Ishikawa (cell line): ENCODE measurements at regions not wholly inside any gene's neighbourhood (a gene's known extent, or its start where the extent isn't known, plus 50 kb on each side); places are given as distances from the start of the nearest gene placed in this dataset.

Experiments used
- CEBPB ChIP-seq: IDR thresholded peaks from 2 replicates; pipeline ENCODE4 v1.6.1; 2012
- CREB1 ChIP-seq: IDR thresholded peaks from 2 replicates; pipeline ENCODE4 v1.6.1; 2012; ENCODE audit warnings: low read depth
- EP300 ChIP-seq: IDR thresholded peaks from 2 replicates; pipeline ENCODE4 v1.6.1; 2012; ENCODE audit warnings: borderline replicate concordance
- RAD21 ChIP-seq: IDR thresholded peaks from 2 replicates; pipeline ENCODE4 v1.6.1; 2012; ENCODE audit warnings: low read depth
- REST ChIP-seq: IDR thresholded peaks from 2 replicates; pipeline ENCODE4 v1.6.1; 2012; ENCODE audit warnings: low read depth, mild to moderate bottlenecking
- TCF12 ChIP-seq: IDR thresholded peaks from 2 replicates; pipeline ENCODE4 v1.6.1; 2012; ENCODE audit warnings: low read depth
- YY1 ChIP-seq: IDR thresholded peaks from 2 replicates; pipeline ENCODE4 v1.6.1; 2012; ENCODE audit warnings: low read depth
- ZBTB7A ChIP-seq: IDR thresholded peaks from 2 replicates; pipeline ENCODE4 v1.6.1; 2012; ENCODE audit warnings: low read depth
- TF ChIP-seq, protein P1 (sequence below): IDR thresholded peaks from 2 replicates; pipeline ENCODE4 v1.6.1; 2012

- TF ChIP-seq CREB1: no peak
- TF ChIP-seq, protein P1, sequence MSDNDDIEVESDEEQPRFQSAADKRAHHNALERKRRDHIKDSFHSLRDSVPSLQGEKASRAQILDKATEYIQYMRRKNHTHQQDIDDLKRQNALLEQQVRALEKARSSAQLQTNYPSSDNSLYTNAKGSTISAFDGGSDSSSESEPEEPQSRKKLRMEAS: no peak
- TF ChIP-seq ZBTB7A: no peak
- TF ChIP-seq RAD21: no peak
- TF ChIP-seq REST: no peak
- TF ChIP-seq CEBPB: no peak
- no peak for TF ChIP-seq TCF12
- no peak for TF ChIP-seq EP300
- TF ChIP-seq YY1: no peak
Observed at GRCh38 chr2:220496513-220496912, 869.1 kb downstream of the SLC4A3 start.
